ENCODE measurements at regions not wholly inside any gene's neighbourhood (a gene's known extent, or its start where the extent isn't known, plus 50 kb on each side); places are given as distances from the start of the nearest gene placed in this dataset.

GRCh38 chr2:215773728-215774127, 239.6 kb downstream of the MREG start:
- in situ Hi-C loops (cut with MboI; ENCODE audit: low sequenced_read_pairs): no loop called here

DNA sequence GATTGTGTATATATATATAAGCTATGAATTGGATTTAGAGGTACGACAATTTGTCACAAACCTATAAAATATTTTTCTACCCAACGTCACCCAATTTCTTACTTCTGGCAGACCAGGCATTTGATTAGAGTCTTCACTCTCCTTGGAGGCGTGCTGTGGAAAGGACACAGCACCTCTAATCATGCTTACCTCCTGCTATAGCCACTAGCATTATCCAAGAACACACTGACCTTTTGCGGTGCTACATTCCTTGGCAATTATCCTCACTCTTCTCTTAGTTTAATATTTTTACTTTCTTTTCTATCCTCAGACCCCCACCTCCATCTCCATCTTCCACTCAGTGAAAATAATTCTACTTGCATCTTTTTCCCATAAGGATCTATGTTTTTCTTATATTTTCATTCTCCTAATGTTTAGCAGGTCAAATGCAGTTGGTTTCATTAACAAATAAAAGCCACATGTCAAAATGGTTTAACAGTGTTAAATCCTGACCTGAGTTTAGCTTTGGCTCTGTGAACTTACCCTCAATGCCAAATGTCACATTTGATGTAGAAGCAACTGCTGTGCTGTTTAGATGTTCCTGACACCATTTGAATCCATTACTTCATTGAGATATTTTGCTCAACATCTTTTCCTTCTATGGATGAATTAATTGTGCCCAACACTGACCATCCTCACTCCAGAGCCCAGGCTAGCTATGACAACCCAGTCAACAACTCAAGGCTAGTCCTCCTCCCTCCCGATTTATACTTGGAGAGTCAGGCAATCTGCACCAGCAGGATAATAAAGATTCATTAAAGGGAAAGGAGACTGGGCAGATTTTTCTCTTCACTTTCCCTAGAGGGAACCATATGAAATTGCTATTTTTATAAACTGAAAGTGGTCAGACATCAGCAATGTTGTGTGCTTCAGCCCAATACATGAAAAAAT, 240.5 kb downstream of the MREG start:
- in situ Hi-C loops (cut with MboI; ENCODE audit: low sequenced_read_pairs): no loop called here

- in situ Hi-C loops (cut with MboI; ENCODE audit: low sequenced_read_pairs): no loop called here
Observed at GRCh38 chr2:215772003-215772402, 241.3 kb downstream of the MREG start.

DNA sequence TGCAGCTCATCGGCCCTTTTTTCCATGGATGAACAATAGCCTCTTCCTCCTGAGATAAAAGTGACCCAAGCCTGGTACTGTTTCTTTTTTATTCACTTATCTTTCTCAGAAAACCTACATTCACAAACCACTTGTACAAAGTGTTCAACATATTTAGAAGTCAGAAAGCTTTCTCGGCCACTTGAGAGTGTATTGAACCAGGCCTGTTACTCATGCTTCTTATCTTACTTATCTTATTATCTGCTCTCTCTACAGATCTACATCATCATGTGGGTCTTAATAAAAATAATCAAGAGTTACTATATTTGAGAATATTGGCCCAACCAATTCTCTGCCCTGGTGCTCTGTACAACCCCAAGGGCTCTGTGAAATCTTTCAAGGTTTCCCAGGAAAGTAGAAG, 242.1 kb downstream of the MREG start:
- in situ Hi-C loops (cut with MboI; ENCODE audit: low sequenced_read_pairs): no loop called here

GRCh38 chr2:215770668-215771067, 242.7 kb downstream of the MREG start:
- in situ Hi-C loops (cut with MboI; ENCODE audit: low sequenced_read_pairs): no loop called here

DNA sequence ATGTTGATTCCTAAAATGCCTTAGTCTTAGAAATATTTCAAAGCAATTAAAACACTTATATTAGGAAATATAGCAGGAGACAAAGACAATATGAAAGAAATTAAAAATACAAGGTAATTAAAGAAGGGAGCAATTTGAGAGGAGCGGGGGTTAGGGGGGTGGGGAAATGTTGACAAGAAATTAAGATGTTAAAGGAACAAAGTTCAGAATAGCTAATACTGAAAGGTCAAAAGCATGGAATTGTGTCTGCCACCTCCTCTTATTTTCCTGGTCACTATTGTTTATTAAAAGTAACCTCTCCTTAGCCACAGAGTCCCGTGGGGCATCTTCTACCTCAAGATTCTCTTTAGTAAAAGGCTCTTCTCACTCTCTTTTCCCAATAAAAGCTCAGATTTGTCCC, 244.1 kb downstream of the MREG start:
- in situ Hi-C loops (cut with MboI; ENCODE audit: low sequenced_read_pairs): no loop called here

GRCh38 chr2:215767625-215768024, 245.7 kb downstream of the MREG start:
- in situ Hi-C loops (cut with MboI; ENCODE audit: low sequenced_read_pairs): no loop called here

DNA sequence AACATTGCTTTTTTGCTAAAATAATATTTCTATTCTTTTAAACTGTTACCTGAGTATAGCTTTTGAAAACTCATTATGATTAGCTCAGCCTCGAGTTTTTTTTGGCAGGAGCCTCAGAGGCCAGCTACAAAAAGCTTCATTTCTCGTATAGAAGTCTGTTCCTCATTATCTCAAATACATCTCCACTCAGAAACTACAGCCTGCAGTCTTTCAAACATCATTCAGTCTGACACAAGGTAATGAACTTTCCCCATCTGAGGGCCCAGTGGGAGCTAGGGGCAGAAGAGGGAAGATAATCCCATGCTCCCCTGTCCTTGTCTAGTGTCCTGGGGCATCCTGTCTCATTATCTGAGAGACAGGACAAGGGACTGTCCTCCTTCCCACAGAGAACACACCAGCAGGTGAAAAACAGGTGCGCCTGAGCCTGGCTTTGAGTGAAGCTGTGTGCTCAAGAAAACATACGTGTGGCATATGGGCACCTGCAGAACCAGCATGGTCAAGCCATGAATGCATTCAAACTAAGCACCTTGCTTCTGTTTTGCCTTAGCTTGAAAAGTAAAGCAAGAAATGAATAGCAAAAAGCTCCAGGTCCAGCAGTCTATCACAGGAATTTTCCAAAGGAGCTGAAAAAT, 247.5 kb downstream of the MREG start:
- in situ Hi-C loops (cut with MboI; ENCODE audit: low sequenced_read_pairs): no loop called here

- in situ Hi-C loops (cut with MboI; ENCODE audit: low sequenced_read_pairs): no loop called here
Observed at GRCh38 chr2:215764441-215765048, 248.8 kb downstream of the MREG start.

GRCh38 chr2:215760557-215760956, 252.8 kb downstream of the MREG start:
- in situ Hi-C loops (cut with MboI; ENCODE audit: low sequenced_read_pairs): no loop called here

DNA sequence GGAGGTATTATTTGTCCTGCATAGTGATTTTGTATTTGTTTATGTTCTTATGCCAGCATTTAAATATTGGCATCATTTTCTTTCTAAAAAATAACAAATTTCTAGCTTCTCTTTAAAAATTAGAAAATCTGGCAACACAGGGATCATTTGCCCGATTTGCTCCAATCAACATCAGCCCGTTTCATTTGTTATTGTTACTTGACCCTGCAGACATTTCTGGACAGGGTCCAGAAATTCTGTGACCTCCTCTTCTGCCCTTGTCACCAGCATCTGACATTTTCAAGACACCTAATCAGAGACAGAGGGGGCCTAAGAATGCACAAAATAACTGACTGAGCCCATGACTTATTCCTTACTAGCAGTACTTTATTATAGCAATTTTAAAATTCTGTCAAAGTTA, 253.3 kb downstream of the MREG start:
- in situ Hi-C loops (cut with MboI; ENCODE audit: low sequenced_read_pairs): no loop called here

DNA sequence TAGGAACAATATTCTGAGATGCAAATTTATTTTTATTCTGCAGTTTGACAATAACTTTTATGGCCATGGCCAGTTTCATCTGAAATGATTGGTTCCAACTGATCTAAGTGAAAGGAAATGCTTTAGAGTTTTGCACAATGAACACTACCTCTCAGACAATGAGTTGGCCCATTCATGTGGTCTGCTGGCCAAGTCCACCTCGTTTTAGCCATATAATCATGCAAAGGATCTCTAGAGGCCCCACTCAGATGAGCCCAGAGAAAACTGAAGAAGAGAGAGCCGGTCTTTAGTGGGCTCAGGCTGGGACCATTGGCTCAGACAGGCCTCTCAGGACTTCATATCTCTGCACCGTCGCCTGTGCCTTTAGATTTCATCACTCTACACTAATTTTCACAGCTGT, 254.7 kb downstream of the MREG start:
- in situ Hi-C loops (cut with MboI; ENCODE audit: low sequenced_read_pairs): no loop called here

DNA sequence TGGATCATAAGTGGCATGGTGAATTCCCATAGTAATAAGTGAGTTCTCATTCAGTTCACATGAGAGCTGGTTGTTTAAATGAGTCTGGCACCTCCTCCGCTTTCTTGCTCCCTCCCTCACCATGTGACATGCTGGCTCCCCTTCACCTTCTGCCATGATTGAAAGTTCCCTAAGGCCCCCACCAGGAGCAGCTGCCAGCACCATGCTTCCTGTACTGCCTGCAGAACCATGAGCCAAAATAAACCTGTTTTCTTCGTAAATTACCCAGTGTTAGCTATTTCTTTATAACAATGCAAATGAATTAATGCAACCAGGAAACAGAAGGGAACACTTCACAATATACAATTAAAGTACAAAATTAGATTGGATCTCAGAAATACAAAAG, 257.0 kb downstream of the MREG start:
- in situ Hi-C loops (cut with MboI; ENCODE audit: low sequenced_read_pairs): no loop called here

- in situ Hi-C loops (cut with MboI; ENCODE audit: low sequenced_read_pairs): no loop called here
Observed at GRCh38 chr2:215755641-215756345, 257.6 kb downstream of the MREG start.

- in situ Hi-C loops (cut with MboI; ENCODE audit: low sequenced_read_pairs): no loop called here
Observed at GRCh38 chr2:215754546-215754945, 258.8 kb downstream of the MREG start.

DNA sequence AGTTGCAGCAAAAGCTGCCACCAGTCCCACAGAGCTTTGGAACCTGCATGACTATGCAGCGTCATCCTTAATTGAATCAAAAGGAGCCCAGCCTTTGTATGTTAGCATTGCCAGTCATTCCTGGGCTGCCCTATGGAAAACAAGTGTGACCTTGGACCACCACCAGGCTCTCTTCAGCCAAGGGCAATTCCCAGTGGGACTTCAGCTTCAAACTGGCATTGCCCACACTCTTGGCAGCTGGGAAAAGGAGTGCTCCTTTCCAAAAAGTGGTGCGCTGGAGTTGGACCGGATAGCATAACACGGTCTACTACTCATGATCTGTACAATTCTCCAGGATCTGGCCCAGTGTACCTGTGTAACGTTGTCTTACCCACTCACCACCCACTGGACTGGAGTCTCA, 259.5 kb downstream of the MREG start:
- in situ Hi-C loops (cut with MboI; ENCODE audit: low sequenced_read_pairs): no loop called here

DNA sequence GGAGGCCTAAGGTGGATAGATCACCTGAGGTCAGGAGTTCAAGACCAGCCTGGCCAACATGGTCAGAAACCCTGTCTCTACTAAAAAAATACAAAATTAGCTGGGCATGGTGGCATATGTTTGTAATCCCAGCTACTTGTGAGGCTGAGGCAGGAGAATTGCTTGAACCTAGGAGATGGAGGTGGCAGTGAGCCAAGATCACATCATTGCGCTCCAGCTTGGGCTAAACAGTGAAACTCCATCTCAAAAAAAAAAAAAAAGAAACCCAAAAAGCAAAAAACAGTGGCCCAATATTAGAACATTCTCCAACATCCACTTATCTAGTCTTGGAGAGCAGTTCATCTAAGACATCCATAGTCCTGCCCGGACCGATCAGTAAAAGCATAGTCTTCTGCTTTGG, 260.4 kb downstream of the MREG start:
- in situ Hi-C loops (cut with MboI; ENCODE audit: low sequenced_read_pairs): no loop called here

DNA sequence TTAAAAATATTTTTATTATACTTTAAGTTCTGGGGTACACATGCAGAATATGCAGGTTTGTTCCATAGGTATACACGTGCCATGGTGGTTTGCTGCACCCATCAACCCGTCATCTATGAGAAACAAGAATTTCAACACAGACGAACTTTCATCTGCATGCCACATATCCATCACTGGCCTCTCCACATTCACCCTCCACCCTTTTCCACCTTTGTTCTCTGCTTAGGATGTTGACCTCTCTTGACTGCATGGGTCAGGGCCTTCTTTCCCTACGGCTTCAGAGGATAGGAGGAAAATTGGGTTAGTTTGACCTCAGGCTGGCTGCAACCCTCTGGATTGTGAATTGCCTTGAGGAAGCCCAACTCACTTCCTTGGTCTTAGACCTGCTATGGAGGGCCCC, 260.9 kb downstream of the MREG start:
- in situ Hi-C loops (cut with MboI; ENCODE audit: low sequenced_read_pairs): no loop called here

- in situ Hi-C loops (cut with MboI; ENCODE audit: low sequenced_read_pairs): no loop called here
Observed at GRCh38 chr2:215751911-215752272, 261.5 kb downstream of the MREG start.

DNA sequence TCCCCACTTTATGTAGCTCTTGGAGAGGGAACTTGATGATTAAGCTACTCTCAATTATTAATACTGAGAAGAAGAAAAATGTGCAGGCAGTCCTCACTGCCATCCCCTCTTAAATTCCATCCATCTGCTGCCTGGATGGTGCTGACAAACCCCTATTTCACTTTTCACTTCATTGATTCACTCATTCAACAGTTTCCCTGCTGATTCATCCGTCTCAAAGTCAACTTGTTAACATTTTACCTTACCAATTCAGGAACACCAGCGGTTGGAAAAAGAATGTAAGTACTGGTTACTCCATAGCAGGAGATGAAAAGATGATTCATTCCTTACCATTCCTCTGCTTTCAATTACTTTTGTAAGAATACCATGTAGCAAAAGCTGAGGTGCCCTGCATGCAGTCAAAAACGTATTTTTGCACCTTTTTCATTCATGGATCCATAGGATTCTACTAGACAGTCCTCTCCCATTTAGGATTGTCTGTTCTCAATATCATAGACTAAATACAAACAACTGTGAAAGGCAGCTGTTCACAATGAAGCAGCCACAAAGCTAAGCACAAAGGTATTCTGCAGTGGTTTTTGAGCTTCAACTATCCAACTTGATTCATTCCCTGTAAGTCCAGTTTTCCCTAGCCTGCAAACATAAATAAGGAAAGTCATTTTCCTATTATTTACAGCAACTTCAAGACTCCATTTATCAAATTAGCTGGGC, 262.0 kb downstream of the MREG start:
- in situ Hi-C loops (cut with MboI; ENCODE audit: low sequenced_read_pairs): no loop called here

GRCh38 chr2:215750763-215751162, 262.6 kb downstream of the MREG start:
- in situ Hi-C loops (cut with MboI; ENCODE audit: low sequenced_read_pairs): no loop called here
